IMR-90 (cell line): ENCODE measurements at regions not wholly inside any gene's neighbourhood (a gene's known extent, or its start where the extent isn't known, plus 50 kb on each side); places are given as distances from the start of the nearest gene placed in this dataset.
A peak's percentile ranks its signal among the peaks of the same experiment; 100 is the strongest.

ENCODE experiments used
- ATAC-seq: fragments of 200-7000 bp; cut with Tn5 transposase; 2 replicates; pipeline ENCODE4 v1.9.1; 2020; ENCODE audit warnings: low read depth, mild to moderate bottlenecking, moderate library complexity
- BruUV-seq: library from RNA; stranded (reverse); fragments of 400-500 nt; replicated peaks from 2 replicates; lab custom pipeline; 2021; lab: Mats Ljungman, UMichigan
- CTCF ChIA-PET: fragments of 300-600 bp; formaldehyde crosslinking; extraction: SDS; loops from one replicate; lab custom pipeline; 2021; ENCODE audit warnings: antibody characterized with exemption; lab: Yijun Ruan, JAX
- POLR2A ChIA-PET: fragments of 300-600 bp; sonication (Branson Sonifier 250); formaldehyde crosslinking; loops from one replicate; lab custom pipeline; 2022; ENCODE audit warnings: antibody characterized with exemption; ENCODE audit not compliant: unreplicated experiment; lab: Charles Lee
- DNase-seq: peaks from one replicate; pipeline ENCODE4 v3.0.0; 2013
- H2AFZ ChIP-seq: replicated peaks from 2 replicates; pipeline ENCODE3; 2013; ENCODE audit warnings: low read length, mild to moderate bottlenecking; ENCODE audit not compliant: poor library complexity
- H2AK5ac ChIP-seq: 2 replicates; pipeline ENCODE4 v1.6.1; 2013; ENCODE audit warnings: low read depth, low read length, inconsistent platforms
- H2AK9ac ChIP-seq: replicated peaks from 2 replicates; pipeline ENCODE3; 2013; ENCODE audit warnings: mild to moderate bottlenecking, low read depth, low read length, moderate library complexity; ENCODE audit not compliant: poor library complexity
- H2BK120ac ChIP-seq: 2 replicates; pipeline ENCODE4 v1.6.1; 2013; ENCODE audit warnings: low read depth, low read length, inconsistent platforms
- H2BK15ac ChIP-seq: 3 replicates; pipeline ENCODE4 v1.6.1; 2013; ENCODE audit warnings: low read depth, low read length, inconsistent platforms
- H2BK20ac ChIP-seq: 2 replicates; pipeline ENCODE4 v1.6.1; 2013; ENCODE audit warnings: low read depth, mild to moderate bottlenecking, inconsistent platforms, low read length, moderate library complexity
- H2BK5ac ChIP-seq: 2 replicates; pipeline ENCODE4 v1.6.1; 2013; ENCODE audit warnings: mild to moderate bottlenecking, low read depth, low read length, inconsistent platforms; ENCODE audit not compliant: poor library complexity, severe bottlenecking
- H3K14ac ChIP-seq: replicated peaks from 2 replicates; pipeline ENCODE4 v1.6.1; 2013; ENCODE audit warnings: low read depth, low read length, inconsistent platforms
- H3K18ac ChIP-seq: 2 replicates; pipeline ENCODE4 v1.6.1; 2013; ENCODE audit warnings: low read depth, low read length, control low read depth
- H3K23ac ChIP-seq: 2 replicates; pipeline ENCODE4 v1.6.1; 2013; ENCODE audit warnings: low read depth, low read length, inconsistent platforms
- H3K27ac ChIP-seq: 2 replicates; pipeline ENCODE4 v1.5.1; 2013; ENCODE audit warnings: mild to moderate bottlenecking, control low read depth, low read length; ENCODE audit not compliant: insufficient read depth
- H3K27me3 ChIP-seq: 2 replicates; pipeline ENCODE4 v1.6.1; 2013; ENCODE audit warnings: low read length; ENCODE audit not compliant: control insufficient read depth, insufficient read depth
- H3K36me3 ChIP-seq: 2 replicates; pipeline ENCODE4 v1.6.1; 2013; ENCODE audit warnings: low read length, mixed read lengths; ENCODE audit not compliant: control insufficient read depth, insufficient read depth
- H3K4ac ChIP-seq: 2 replicates; pipeline ENCODE4 v1.6.1; 2013; ENCODE audit warnings: low read depth, low read length, inconsistent platforms
- H3K4me1 ChIP-seq: 2 replicates; pipeline ENCODE4 v1.6.1; 2013; ENCODE audit warnings: low read length, mixed read lengths; ENCODE audit not compliant: control insufficient read depth, insufficient read depth
- H3K4me2 ChIP-seq: 2 replicates; pipeline ENCODE4 v1.6.1; 2013; ENCODE audit warnings: low read depth, mild to moderate bottlenecking, control low read depth, low read length, moderate library complexity
- H3K4me3 ChIP-seq: 2 replicates; pipeline ENCODE4 v1.5.1; 2013; ENCODE audit warnings: low read depth, mild to moderate bottlenecking, control low read depth, low read length, moderate library complexity; ENCODE audit not compliant: insufficient read depth
- H3K56ac ChIP-seq: 2 replicates; pipeline ENCODE4 v1.6.1; 2013; ENCODE audit warnings: low read length, inconsistent platforms; ENCODE audit not compliant: insufficient read depth; ENCODE audit errors: extremely low read depth
- H3K79me1 ChIP-seq, 2 experiments: 2 replicates each; pipeline ENCODE4 v1.6.1; 2013; ENCODE audit warnings: low read length in 2 of 2, inconsistent platforms in 1 of 2, low read depth in 1 of 2
- H3K9ac ChIP-seq: 2 replicates; pipeline ENCODE4 v1.6.1; 2013; ENCODE audit warnings: low read depth, low read length, control low read depth
- H3K9me1 ChIP-seq: 2 replicates; pipeline ENCODE4 v1.6.1; 2013; ENCODE audit warnings: low read length, inconsistent platforms; ENCODE audit not compliant: insufficient read depth
- H3K9me3 ChIP-seq: 2 replicates; pipeline ENCODE4 v1.6.1; 2013; ENCODE audit warnings: low read length; ENCODE audit not compliant: control insufficient read depth, insufficient read depth
- H4K20me1 ChIP-seq: 2 replicates; pipeline ENCODE4 v1.6.1; 2013; ENCODE audit warnings: low read length, inconsistent platforms; ENCODE audit not compliant: insufficient read depth
- H4K5ac ChIP-seq: 2 replicates; pipeline ENCODE4 v1.6.1; 2013; ENCODE audit warnings: mild to moderate bottlenecking, low read depth, low read length, control low read depth
- H4K8ac ChIP-seq, 2 experiments: 2 replicates each; pipeline ENCODE4 v1.6.1; 2013; ENCODE audit warnings: low read depth in 2 of 2, low read length in 2 of 2, control low read depth in 1 of 2, inconsistent platforms in 1 of 2
- H4K91ac ChIP-seq: 2 replicates; pipeline ENCODE4 v1.6.1; 2013; ENCODE audit warnings: low read depth, low read length, inconsistent platforms; ENCODE audit not compliant: insufficient read depth
- BHLHE40 ChIP-seq: fragments of 150-350 bp; IDR thresholded peaks from 2 replicates; pipeline ENCODE4 v1.6.1; 2016; ENCODE audit warnings: mild to moderate bottlenecking, low read depth, low read length
- CEBPB ChIP-seq: IDR thresholded peaks from 2 replicates; pipeline ENCODE4 v1.6.1; 2012; ENCODE audit warnings: low read depth, low read length, improper control_type of control experiment
- CHD1 ChIP-seq: IDR thresholded peaks from 2 replicates; pipeline ENCODE4 v1.6.1; 2012; ENCODE audit warnings: low read depth, low read length, improper control_type of control experiment
- FOS ChIP-seq: fragments of 150-350 bp; IDR thresholded peaks from 2 replicates; pipeline ENCODE4 v1.6.1; 2016; ENCODE audit warnings: low read depth, low read length
- MAFK ChIP-seq: IDR thresholded peaks from 2 replicates; pipeline ENCODE4 v1.6.1; 2012; ENCODE audit warnings: low read depth, low read length, improper control_type of control experiment
- MAZ ChIP-seq: IDR thresholded peaks from 2 replicates; pipeline ENCODE4 v1.6.1; 2012; ENCODE audit warnings: low read depth, mild to moderate bottlenecking, low read length, improper control_type of control experiment, moderate library complexity, borderline replicate concordance
- MXI1 ChIP-seq: IDR thresholded peaks from 2 replicates; pipeline ENCODE4 v1.6.1; 2012; ENCODE audit warnings: low read depth, mild to moderate bottlenecking, low read length, moderate library complexity, borderline replicate concordance
- NFE2L2 ChIP-seq: fragments of 150-350 bp; IDR thresholded peaks from 2 replicates; pipeline ENCODE4 v1.6.1; 2016; ENCODE audit warnings: low read depth, mild to moderate bottlenecking, low read length
- POLR2A ChIP-seq: IDR thresholded peaks from 2 replicates; pipeline ENCODE4 v1.6.1; 2012; ENCODE audit warnings: mild to moderate bottlenecking, low read depth, low read length
- RAD21 ChIP-seq: IDR thresholded peaks from 2 replicates; pipeline ENCODE4 v1.6.1; 2012; ENCODE audit warnings: low read length, improper control_type of control experiment
- RCOR1 ChIP-seq: IDR thresholded peaks from 2 replicates; pipeline ENCODE4 v1.6.1; 2012; ENCODE audit warnings: mild to moderate bottlenecking, low read length, improper control_type of control experiment; ENCODE audit not compliant: insufficient replicate concordance
- RFX5 ChIP-seq: IDR thresholded peaks from 2 replicates; pipeline ENCODE4 v1.8.0; 2012; ENCODE audit warnings: low read depth, mild to moderate bottlenecking, low read length, moderate library complexity
- USF2 ChIP-seq: fragments of 150-350 bp; IDR thresholded peaks from 2 replicates; pipeline ENCODE4 v1.6.1; 2017; ENCODE audit warnings: mild to moderate bottlenecking, antibody characterized with exemption, low read length, low read depth
- WGBS, 2 experiments: methylation state at CpG; one replicate each; pipeline versions ENCODE4 v1.1.5 to v1.1.7; 2013; ENCODE audit warnings: missing lambda C conversion rate in 2 of 2; ENCODE audit not compliant: insufficient read length in 1 of 2; ENCODE audit errors: extremely low coverage in 2 of 2; 5-methylcytosine and 5-hydroxymethylcytosine counted together
- dilution Hi-C: fragments of 300-500 bp; cut with HindIII; formaldehyde crosslinking; loops from one replicate; pipeline ENCODE4 v1.14.3; 2018; ENCODE audit warnings: low sequenced_read_pairs; ENCODE audit not compliant: unreplicated experiment
- in situ Hi-C: fragments of 300-500 bp; cut with MboI; formaldehyde crosslinking; loops from 3 replicates; pipeline ENCODE4 v1.14.3; 2019; ENCODE audit warnings: low sequenced_read_pairs, inconsistent platforms, mixed read lengths
- intact Hi-C: fragments of 100-400 bp; cut with micrococcal nuclease; formaldehyde crosslinking; loops from 2 replicates; pipeline ENCODE4 v1.10.0; 2022
- TF ChIP-seq, protein P1 (sequence below): conservative IDR thresholded peaks from 2 replicates; pipeline ENCODE4 v1.5.1; 2012; ENCODE audit warnings: mild to moderate bottlenecking, low read depth, low read length, improper control_type of control experiment
- TF ChIP-seq, protein P2 (sequence below): fragments of 150-350 bp; IDR thresholded peaks from 2 replicates; pipeline ENCODE4 v1.6.1; 2016; ENCODE audit warnings: low read depth, mild to moderate bottlenecking, low read length, moderate library complexity, borderline replicate concordance

- POLR2A ChIA-PET = no interaction called here
- no peak overlapping the region for H3K56ac ChIP-seq
- TF ChIP-seq BHLHE40 (no peak), MXI1 (no peak), USF2 (no peak), POLR2A (no peak), RAD21 (no peak), NFE2L2 (no peak), RFX5 (no peak), RCOR1 (no peak), FOS (no peak), MAZ (no peak), CEBPB (no peak), MAFK (no peak), CHD1 (no peak)
- TF ChIP-seq, protein P1, sequence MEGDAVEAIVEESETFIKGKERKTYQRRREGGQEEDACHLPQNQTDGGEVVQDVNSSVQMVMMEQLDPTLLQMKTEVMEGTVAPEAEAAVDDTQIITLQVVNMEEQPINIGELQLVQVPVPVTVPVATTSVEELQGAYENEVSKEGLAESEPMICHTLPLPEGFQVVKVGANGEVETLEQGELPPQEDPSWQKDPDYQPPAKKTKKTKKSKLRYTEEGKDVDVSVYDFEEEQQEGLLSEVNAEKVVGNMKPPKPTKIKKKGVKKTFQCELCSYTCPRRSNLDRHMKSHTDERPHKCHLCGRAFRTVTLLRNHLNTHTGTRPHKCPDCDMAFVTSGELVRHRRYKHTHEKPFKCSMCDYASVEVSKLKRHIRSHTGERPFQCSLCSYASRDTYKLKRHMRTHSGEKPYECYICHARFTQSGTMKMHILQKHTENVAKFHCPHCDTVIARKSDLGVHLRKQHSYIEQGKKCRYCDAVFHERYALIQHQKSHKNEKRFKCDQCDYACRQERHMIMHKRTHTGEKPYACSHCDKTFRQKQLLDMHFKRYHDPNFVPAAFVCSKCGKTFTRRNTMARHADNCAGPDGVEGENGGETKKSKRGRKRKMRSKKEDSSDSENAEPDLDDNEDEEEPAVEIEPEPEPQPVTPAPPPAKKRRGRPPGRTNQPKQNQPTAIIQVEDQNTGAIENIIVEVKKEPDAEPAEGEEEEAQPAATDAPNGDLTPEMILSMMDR = no peak
- TF ChIP-seq, protein P2, sequence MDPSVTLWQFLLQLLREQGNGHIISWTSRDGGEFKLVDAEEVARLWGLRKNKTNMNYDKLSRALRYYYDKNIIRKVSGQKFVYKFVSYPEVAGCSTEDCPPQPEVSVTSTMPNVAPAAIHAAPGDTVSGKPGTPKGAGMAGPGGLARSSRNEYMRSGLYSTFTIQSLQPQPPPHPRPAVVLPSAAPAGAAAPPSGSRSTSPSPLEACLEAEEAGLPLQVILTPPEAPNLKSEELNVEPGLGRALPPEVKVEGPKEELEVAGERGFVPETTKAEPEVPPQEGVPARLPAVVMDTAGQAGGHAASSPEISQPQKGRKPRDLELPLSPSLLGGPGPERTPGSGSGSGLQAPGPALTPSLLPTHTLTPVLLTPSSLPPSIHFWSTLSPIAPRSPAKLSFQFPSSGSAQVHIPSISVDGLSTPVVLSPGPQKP = no peak
Observed at GRCh38 chr9:81390792-81391456, 298.4 kb downstream of the TLE1 start.

More at GRCh38 chr9:81390792-81391456, 298.4 kb downstream of the TLE1 start:
- H2BK15ac ChIP-seq = peak overlapping the region; percentile 75; the same call in 1 of the 3 replicates
- H3K4ac ChIP-seq = peak overlapping the region; percentile 84
- H3K14ac ChIP-seq = peak overlapping the region; percentile 66; the same call in 1 of the 2 replicates
- ATAC-seq (no peak), DNase-seq (no peak)
- H3K4me1 ChIP-seq = peaks cover 19% of the 10 kb centered on the region
- peak overlapping the region; percentile 89 for H4K5ac ChIP-seq
- H3K27ac ChIP-seq = no peak overlapping the region
- H2AK9ac ChIP-seq = no peak overlapping the region
- H2AK5ac ChIP-seq = peak overlapping the region; percentile 83
- dilution Hi-C loops (no loop called here), in situ Hi-C loops (no loop called here), intact Hi-C loops (loop anchor here (5.0 to 10.0 kb wide), 3 partner anchors 124 to 1214 kb away; no protein-coding TSS in a partner anchor)
- no peaks in the 10 kb centered on the region for H3K9me3 ChIP-seq
- H4K91ac ChIP-seq = peak overlapping the region; percentile 94; the same call in 1 of the 2 replicates
- peak overlapping the region; percentile 89 for H2BK20ac ChIP-seq
- no TSS peak for BruUV-seq
- peaks cover 11% of the 10 kb centered on the region for H3K9me1 ChIP-seq
- H3K18ac ChIP-seq = peak overlapping the region; percentile 86
- no peaks in the 10 kb centered on the region for H4K20me1 ChIP-seq
- CTCF ChIA-PET = interaction anchor here (0.6 kb wide), 1 partner anchor 393 kb away, joined by 4 read pairs; no protein-coding TSS in a partner anchor
- H2AFZ ChIP-seq = peak overlapping the region; percentile 67
- no peaks in the 10 kb centered on the region for H3K79me1 ChIP-seq
- no peak overlapping the region for H3K4me2 ChIP-seq
- no peaks in the 10 kb centered on the region for H3K27me3 ChIP-seq
- H3K4me3 ChIP-seq = no peak overlapping the region
- H3K9ac ChIP-seq = no peak overlapping the region
- no peaks in the 10 kb centered on the region for H3K36me3 ChIP-seq
- H3K23ac ChIP-seq = 0 out of 2 replicates have a peak overlapping the region, but pooled peaks have one; percentile 43
- WGBS, 2 experiments = no CpG with 5 or more reads among the region's 4 CpGs
- peak overlapping the region; percentile 55 to 62; a peak in 3 of 4 replicates for H4K8ac ChIP-seq
- H2BK120ac ChIP-seq = peak overlapping the region; percentile 86
- H2BK5ac ChIP-seq = no peak overlapping the region
